Progenitor cell of endocrine pancreas (in vitro differentiated cells): ENCODE measurements at regions not wholly inside any gene's neighbourhood (a gene's known extent, or its start where the extent isn't known, plus 50 kb on each side); places are given as distances from the start of the nearest gene placed in this dataset.

Experiments
- DNase-seq: peaks from one replicate; pipeline ENCODE4 v3.0.0; 2021; ENCODE audit warnings: low spot score; ENCODE audit not compliant: unreplicated experiment
- H3K27ac Mint-ChIP-seq: 2 replicates; pipeline ENCODE4 v1.8.0; 2021; ENCODE audit warnings: mild to moderate bottlenecking, moderate library complexity, mixed read lengths
- H3K27me3 Mint-ChIP-seq: 2 replicates; pipeline ENCODE4 v1.8.0; 2021; ENCODE audit warnings: mixed read lengths
- H3K36me3 Mint-ChIP-seq: 2 replicates; pipeline ENCODE4 v1.8.0; 2022; ENCODE audit warnings: mixed read lengths; ENCODE audit not compliant: insufficient read depth
- H3K4me1 Mint-ChIP-seq: 2 replicates; pipeline ENCODE4 v1.8.0; 2021; ENCODE audit warnings: low read depth, mixed read lengths
- H3K4me3 Mint-ChIP-seq: 2 replicates; pipeline ENCODE4 v1.8.0; 2021; ENCODE audit warnings: low read depth, mild to moderate bottlenecking, moderate library complexity, mixed read lengths
- H3K9me3 Mint-ChIP-seq: 2 replicates; pipeline ENCODE4 v1.8.0; 2021; ENCODE audit warnings: low read depth, mixed read lengths
- TF ChIP-seq, protein P1 (sequence below): fragments of 200-600 bp; sonication (generic); IDR thresholded peaks from one replicate; pipeline ENCODE4 v1.5.0; 2021; ENCODE audit warnings: antibody characterized with exemption, mild to moderate bottlenecking; ENCODE audit not compliant: unreplicated experiment

DNA sequence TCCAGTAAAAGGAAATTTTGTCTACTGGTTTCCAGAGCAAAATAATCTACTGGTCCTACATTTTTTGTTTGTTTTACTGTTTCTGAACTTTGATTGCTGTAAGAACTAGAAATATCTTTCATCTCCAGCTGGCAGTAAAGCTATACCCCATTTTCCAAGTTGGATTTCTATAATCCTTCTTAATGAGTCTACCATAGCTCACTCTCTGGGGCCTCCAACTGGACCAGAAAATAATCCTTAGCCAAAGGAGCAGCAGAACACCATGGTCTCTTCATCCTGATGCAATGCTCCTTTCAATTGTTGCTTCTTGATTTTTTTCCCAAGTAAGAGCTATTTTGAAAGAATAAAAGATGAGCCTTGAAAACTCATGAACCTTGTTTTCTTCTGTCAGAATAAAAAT lies 110.0 kb upstream of the COL11A1 start:
- Mint-ChIP-seq H3K9me3 (no peaks in the 10 kb centered on the region), H3K27me3 (no peaks in the 10 kb centered on the region), H3K4me1 (no peaks in the 10 kb centered on the region), H3K4me3 (no peak overlapping the region), H3K27ac (no peak overlapping the region), H3K36me3 (no peaks in the 10 kb centered on the region)
- TF ChIP-seq, protein P1, sequence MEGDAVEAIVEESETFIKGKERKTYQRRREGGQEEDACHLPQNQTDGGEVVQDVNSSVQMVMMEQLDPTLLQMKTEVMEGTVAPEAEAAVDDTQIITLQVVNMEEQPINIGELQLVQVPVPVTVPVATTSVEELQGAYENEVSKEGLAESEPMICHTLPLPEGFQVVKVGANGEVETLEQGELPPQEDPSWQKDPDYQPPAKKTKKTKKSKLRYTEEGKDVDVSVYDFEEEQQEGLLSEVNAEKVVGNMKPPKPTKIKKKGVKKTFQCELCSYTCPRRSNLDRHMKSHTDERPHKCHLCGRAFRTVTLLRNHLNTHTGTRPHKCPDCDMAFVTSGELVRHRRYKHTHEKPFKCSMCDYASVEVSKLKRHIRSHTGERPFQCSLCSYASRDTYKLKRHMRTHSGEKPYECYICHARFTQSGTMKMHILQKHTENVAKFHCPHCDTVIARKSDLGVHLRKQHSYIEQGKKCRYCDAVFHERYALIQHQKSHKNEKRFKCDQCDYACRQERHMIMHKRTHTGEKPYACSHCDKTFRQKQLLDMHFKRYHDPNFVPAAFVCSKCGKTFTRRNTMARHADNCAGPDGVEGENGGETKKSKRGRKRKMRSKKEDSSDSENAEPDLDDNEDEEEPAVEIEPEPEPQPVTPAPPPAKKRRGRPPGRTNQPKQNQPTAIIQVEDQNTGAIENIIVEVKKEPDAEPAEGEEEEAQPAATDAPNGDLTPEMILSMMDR = no peak
- no peak for DNase-seq

DNA sequence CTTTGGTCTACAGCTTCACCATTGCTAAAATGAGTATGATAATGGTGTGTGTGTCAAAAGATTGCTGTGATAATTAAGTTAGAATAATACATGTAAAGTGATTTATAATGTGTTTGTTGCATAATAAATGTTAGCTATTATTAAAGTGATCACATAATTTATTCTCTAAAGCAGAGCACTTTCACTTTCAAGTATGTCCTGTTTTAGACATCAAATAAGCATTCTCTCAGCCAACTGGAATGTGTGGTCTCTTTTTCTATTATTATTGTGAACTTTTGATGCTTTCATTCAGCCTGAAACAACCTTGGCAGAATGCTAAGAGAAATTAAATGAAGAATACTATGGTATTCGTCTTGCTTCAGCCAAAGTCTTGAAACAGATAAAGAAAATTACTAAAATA lies 102.8 kb upstream of the COL11A1 start:
- H3K4me3 Mint-ChIP-seq = no peak overlapping the region
- no peaks in the 10 kb centered on the region for H3K36me3 Mint-ChIP-seq
- no peaks in the 10 kb centered on the region for H3K9me3 Mint-ChIP-seq
- TF ChIP-seq, protein P1 = no peak
- no peaks in the 10 kb centered on the region for H3K4me1 Mint-ChIP-seq
- no peaks in the 10 kb centered on the region for H3K27me3 Mint-ChIP-seq
- no peak for DNase-seq
- H3K27ac Mint-ChIP-seq = no peak overlapping the region

- DNase-seq = no peak
- Mint-ChIP-seq H3K4me3 (no peak overlapping the region), H3K36me3 (no peaks in the 10 kb centered on the region), H3K27me3 (no peaks in the 10 kb centered on the region), H3K4me1 (no peaks in the 10 kb centered on the region), H3K9me3 (no peaks in the 10 kb centered on the region), H3K27ac (no peak overlapping the region)
- TF ChIP-seq, protein P1 = no peak
These were observed 100.5 kb upstream of the COL11A1 start for GRCh38 chr1:103208844-103209243.

DNA sequence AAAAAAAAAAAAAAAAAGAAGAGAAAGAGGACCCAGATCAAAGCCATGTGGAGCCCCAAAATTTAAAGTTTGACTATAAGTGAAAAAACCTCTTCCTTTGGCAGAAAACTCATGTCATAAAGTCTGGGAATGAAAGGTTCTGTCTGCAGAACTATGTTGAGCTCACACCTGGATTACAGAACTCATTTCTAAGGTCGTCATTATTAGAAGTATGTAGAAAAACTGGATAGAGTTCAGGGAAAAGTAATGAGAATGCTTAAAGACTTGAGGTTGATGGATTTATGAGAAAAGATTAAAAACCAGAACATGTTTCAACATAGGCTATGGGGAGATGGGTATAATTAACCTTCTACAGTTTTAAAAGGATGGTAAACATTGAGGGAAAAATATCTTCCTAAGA lies 90.7 kb upstream of the COL11A1 start:
- Mint-ChIP-seq H3K27ac (no peak overlapping the region), H3K9me3 (no peaks in the 10 kb centered on the region), H3K4me1 (no peaks in the 10 kb centered on the region), H3K36me3 (no peaks in the 10 kb centered on the region), H3K4me3 (no peak overlapping the region), H3K27me3 (no peaks in the 10 kb centered on the region)
- TF ChIP-seq, protein P1 = no peak
- DNase-seq = no peak

- TF ChIP-seq, protein P1 = no peak
- no peak overlapping the region for H3K4me3 Mint-ChIP-seq
- no peaks in the 10 kb centered on the region for H3K4me1 Mint-ChIP-seq
- no peaks in the 10 kb centered on the region for H3K27me3 Mint-ChIP-seq
- no peaks in the 10 kb centered on the region for H3K36me3 Mint-ChIP-seq
- H3K27ac Mint-ChIP-seq = no peak overlapping the region
- no peak for DNase-seq
- no peaks in the 10 kb centered on the region for H3K9me3 Mint-ChIP-seq
These were observed 89.8 kb upstream of the COL11A1 start for GRCh38 chr1:103198076-103198475.

DNA sequence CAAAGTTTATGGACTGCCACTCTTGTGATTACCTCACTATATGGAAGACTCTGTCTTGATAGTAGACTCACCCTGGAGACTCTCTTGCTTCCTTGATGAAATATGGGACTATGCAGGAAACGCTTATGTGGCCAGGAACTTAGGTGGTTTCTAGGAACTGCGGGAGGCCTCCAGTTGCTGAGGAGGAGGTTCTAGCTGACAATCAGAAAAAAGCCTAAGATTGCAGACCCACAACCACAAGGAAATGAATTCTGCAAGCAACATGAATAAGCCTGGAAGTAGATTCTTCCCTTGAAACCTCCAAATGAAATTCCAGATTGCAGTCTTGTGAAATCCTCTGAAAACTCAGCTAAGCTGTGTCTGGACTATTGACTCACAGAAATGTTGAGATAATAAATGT lies 88.9 kb upstream of the COL11A1 start:
- no peak overlapping the region for H3K4me3 Mint-ChIP-seq
- TF ChIP-seq, protein P1 = no peak
- H3K27ac Mint-ChIP-seq = no peak overlapping the region
- no peaks in the 10 kb centered on the region for H3K27me3 Mint-ChIP-seq
- no peaks in the 10 kb centered on the region for H3K4me1 Mint-ChIP-seq
- DNase-seq = no peak
- no peaks in the 10 kb centered on the region for H3K36me3 Mint-ChIP-seq
- no peaks in the 10 kb centered on the region for H3K9me3 Mint-ChIP-seq
